GM12891 (cell line): ENCODE measurements at regions not wholly inside any gene's neighbourhood (a gene's known extent, or its start where the extent isn't known, plus 50 kb on each side); places are given as distances from the start of the nearest gene placed in this dataset.

Source experiments
- POLR2A ChIP-seq: IDR thresholded peaks from 2 replicates; pipeline ENCODE4 v1.6.1; 2011; ENCODE audit warnings: low read depth, low read length, control low read depth
- POLR2AphosphoS5 ChIP-seq: IDR thresholded peaks from 2 replicates; pipeline ENCODE4 v1.6.1; 2011; ENCODE audit warnings: low read depth, low read length, control low read depth
- SPI1 ChIP-seq: IDR thresholded peaks from 2 replicates; pipeline ENCODE4 v1.6.1; 2011; ENCODE audit warnings: low read depth, low read length, control low read depth
- TAF1 ChIP-seq: IDR thresholded peaks from 2 replicates; pipeline ENCODE4 v1.6.1; 2011; ENCODE audit warnings: low read depth, low read length, control low read depth

DNA sequence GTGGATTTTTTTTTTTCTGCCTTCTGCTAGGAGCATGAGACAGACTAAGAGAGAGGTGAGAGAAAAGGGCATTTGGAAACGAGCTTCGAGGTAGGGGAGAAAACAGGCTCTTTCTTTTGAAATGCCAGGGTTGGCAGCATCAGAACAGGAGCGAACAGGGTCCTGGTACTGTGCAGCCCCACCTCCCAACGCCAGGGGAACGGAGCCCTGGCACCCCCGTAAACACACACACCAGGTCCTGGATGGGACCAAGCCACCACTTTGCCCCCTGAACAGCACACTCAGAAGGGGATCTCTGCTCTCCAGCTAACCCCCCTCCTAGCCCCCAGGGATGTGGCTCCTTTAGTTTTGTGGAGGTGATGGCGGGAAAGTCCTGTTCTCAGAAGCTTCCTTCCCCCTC, 127.1 kb downstream of the CTTN start:
- TF ChIP-seq POLR2A: no peak
- TF ChIP-seq SPI1: no peak
- TF ChIP-seq POLR2AphosphoS5: no peak
- TF ChIP-seq TAF1: no peak
